ENCODE measurements at regions not wholly inside any gene's neighbourhood (a gene's known extent, or its start where the extent isn't known, plus 50 kb on each side); places are given as distances from the start of the nearest gene placed in this dataset.

DNA sequence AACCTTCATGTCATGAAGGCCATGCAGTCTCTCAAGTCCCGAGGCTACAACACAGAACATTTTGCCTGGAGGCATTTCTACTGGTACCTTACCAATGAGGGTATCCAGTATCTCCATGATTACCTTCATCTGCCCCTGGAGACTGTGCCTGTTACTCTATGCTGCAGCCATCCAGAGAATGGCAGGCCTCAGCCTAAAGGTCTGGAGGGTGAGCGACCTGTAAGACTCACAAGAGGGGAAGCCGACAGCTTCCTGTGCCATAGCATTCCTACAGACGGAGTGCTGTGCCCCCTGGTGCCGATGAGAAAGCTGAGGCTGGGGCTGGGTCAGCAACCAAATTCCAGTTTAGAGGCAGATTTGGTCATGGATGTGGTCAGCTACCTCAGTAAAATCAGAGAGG is 51.3 kb upstream of the CADPS start:
- 35% methylated on average over 5 of the region's 5 CpGs; no CpG with 5 or more reads in 1 of the 2 experiments for WGBS, 2 experiments (ENCODE audit: extremely low coverage in 1 of 2, insufficient coverage in 1 of 2, insufficient read length in 1 of 2, insufficient replicate concordance in 2 of 2, low coverage in 1 of 2, low lambda C conversion rate in 2 of 2, missing lambda C conversion rate in 1 of 2)
- Histone ChIP-seq H2AFZ (ENCODE audit: low read length) (peak overlapping the region; percentile 42; the same call in 1 of the 2 replicates), H3K23ac (ENCODE audit: insufficient read length) (no peak overlapping the region), H3K18ac (ENCODE audit: extremely low read depth, low read length) (no peak overlapping the region), H3K79me1 (ENCODE audit: low read depth, low read length) (no peaks in the 10 kb centered on the region), H4K5ac (ENCODE audit: insufficient read length, low read depth, low read length) (no peak overlapping the region), H2BK20ac (ENCODE audit: low read length) (no peak overlapping the region), H4K91ac (replicated peaks; ENCODE audit: insufficient read length, low read length) (no peak overlapping the region), H3K4me3 (ENCODE audit: extremely low read depth in 1 of 4, insufficient read depth in 2 of 4, low read depth in 3 of 4, low read length in 4 of 4) (no peak overlapping the region), H3K4me1 (replicated peaks in 1 of 4; ENCODE audit: control insufficient read depth in 3 of 4, insufficient read depth in 4 of 4, low read length in 3 of 4) (no peaks in the 10 kb centered on the region; a peak in 2 of 7 replicates), H4K20me1 (replicated peaks in 1 of 2; ENCODE audit: control insufficient read depth in 1 of 2, insufficient read depth in 2 of 2, low read length in 2 of 2) (no peaks in the 10 kb centered on the region), H2BK15ac (ENCODE audit: low read length) (no peak overlapping the region), H3K79me2 (ENCODE audit: control insufficient read depth in 1 of 2, insufficient read depth in 2 of 2, low read length in 2 of 2) (no peaks in the 10 kb centered on the region), H3K9me3 (ENCODE audit: insufficient read depth in 2 of 2, low read depth in 1 of 2, low read length in 1 of 2) (no peaks in the 10 kb centered on the region), H2AK5ac (ENCODE audit: low read depth, low read length) (no peak overlapping the region), H3K23me2 (ENCODE audit: low read depth, low read length) (no peaks in the 10 kb centered on the region; the same call in 1 of the 2 replicates), H3K9ac (replicated peaks in 1 of 4; ENCODE audit: extremely low read depth in 1 of 4, low read depth in 3 of 4, low read length in 3 of 4) (no peak overlapping the region), H3K4me2 (ENCODE audit: insufficient read depth in 1 of 2, low read depth in 2 of 2, low read length in 2 of 2) (no peak overlapping the region), H3K4ac (replicated peaks; ENCODE audit: insufficient read length, low read depth, low read length) (no peak overlapping the region), H3K27ac (ENCODE audit: low read depth, low read length) (no peak overlapping the region), H2BK12ac (ENCODE audit: low read depth, low read length) (no peak overlapping the region), H4K8ac (ENCODE audit: extremely low read depth, insufficient read depth, low read length) (no peak overlapping the region), H2BK5ac (ENCODE audit: low read depth, low read length) (no peak overlapping the region), H3K36me3 (ENCODE audit: control insufficient read depth in 2 of 4, insufficient read depth in 4 of 4, low read length in 3 of 4) (no peaks in the 10 kb centered on the region), H3K27me3 (replicated peaks in 1 of 4; ENCODE audit: control insufficient read depth in 3 of 4, extremely low read depth in 1 of 4, insufficient read depth in 3 of 4, low read length in 3 of 4) (no peaks in the 10 kb centered on the region; a peak in 1 of 7 replicates), H3K14ac (ENCODE audit: insufficient read length) (no peak overlapping the region), H3K56ac (replicated peaks; ENCODE audit: insufficient read length, low read depth, low read length) (no peak overlapping the region), H2BK120ac (replicated peaks; ENCODE audit: low read depth, low read length) (no peak overlapping the region)
- ChIA-PET POLR2A (ENCODE audit: partially characterized antibody) (interaction anchor here (0.7 to 1.1 kb wide), 2 partner anchors 42 to 53 kb away, joined by 3 to 4 read pairs; no protein-coding TSS in a partner anchor), CTCF (ENCODE audit: partially characterized antibody) (interaction anchor here (0.6 to 9.6 kb wide), 19 partner anchors 9 to 303 kb away, joined by 3 to 73 read pairs (median 4); partner anchors contain the start of gene CADPS)
- peak; percentile 93 for FAIRE-seq
- DNase-seq (ENCODE audit: low read depth in 1 of 2, low spot score in 2 of 2), result peak; percentile 53 to 69
- TF ChIP-seq TEAD4 (IDR thresholded peaks at IDR 0.05; ENCODE audit: low read depth, low read length), result peak; percentile 57; the same call in 1 of the 2 replicates
- no peak for TF ChIP-seq EP300 (IDR thresholded peaks at IDR 0.05; ENCODE audit: borderline replicate concordance in 1 of 2, low read depth in 2 of 2, low read length in 2 of 2)
- TF ChIP-seq GABPA (IDR thresholded peaks at IDR 0.05; ENCODE audit: borderline replicate concordance, insufficient read depth, low read length), result no peak
- TF ChIP-seq SIX5 (IDR thresholded peaks at IDR 0.05; ENCODE audit: low read depth, low read length), result no peak
- TF ChIP-seq BACH1 (IDR thresholded peaks at IDR 0.05; ENCODE audit: low read length), result no peak
- no peak for TF ChIP-seq CTBP2 (IDR thresholded peaks at IDR 0.05; ENCODE audit: borderline replicate concordance, insufficient read depth, insufficient read length, low read length)
- peak; percentile 88 to 92 for TF ChIP-seq RAD21 (IDR thresholded peaks at IDR 0.05 in 1 of 2, conservative IDR thresholded peaks at IDR 0.05 in 1 of 2; ENCODE audit: low read depth in 2 of 2, low read length in 2 of 2)
- TF ChIP-seq, protein P1, sequence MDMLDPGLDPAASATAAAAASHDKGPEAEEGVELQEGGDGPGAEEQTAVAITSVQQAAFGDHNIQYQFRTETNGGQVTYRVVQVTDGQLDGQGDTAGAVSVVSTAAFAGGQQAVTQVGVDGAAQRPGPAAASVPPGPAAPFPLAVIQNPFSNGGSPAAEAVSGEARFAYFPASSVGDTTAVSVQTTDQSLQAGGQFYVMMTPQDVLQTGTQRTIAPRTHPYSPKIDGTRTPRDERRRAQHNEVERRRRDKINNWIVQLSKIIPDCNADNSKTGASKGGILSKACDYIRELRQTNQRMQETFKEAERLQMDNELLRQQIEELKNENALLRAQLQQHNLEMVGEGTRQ (IDR thresholded peaks at IDR 0.05; ENCODE audit: low read length), result no peak
- TF ChIP-seq, protein P2, sequence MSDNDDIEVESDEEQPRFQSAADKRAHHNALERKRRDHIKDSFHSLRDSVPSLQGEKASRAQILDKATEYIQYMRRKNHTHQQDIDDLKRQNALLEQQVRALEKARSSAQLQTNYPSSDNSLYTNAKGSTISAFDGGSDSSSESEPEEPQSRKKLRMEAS (IDR thresholded peaks at IDR 0.05), result no peak
- TF ChIP-seq ATF2 (IDR thresholded peaks at IDR 0.05; ENCODE audit: low read length), result no peak
